ENCODE measurements at regions not wholly inside any gene's neighbourhood (a gene's known extent, or its start where the extent isn't known, plus 50 kb on each side); places are given as distances from the start of the nearest gene placed in this dataset.

- no peak for TF ChIP-seq CTCF (IDR thresholded peaks at IDR 0.05; ENCODE audit: low read depth, low read length)
- Histone ChIP-seq H3K4me3 (ENCODE audit: low read depth, low read length) (no peak overlapping the region), H3K27ac (ENCODE audit: low read depth, low read length) (no peak overlapping the region), H3K9me3 (ENCODE audit: control insufficient read depth, insufficient read depth, low read length) (no peaks in the 10 kb centered on the region), H3K27me3 (ENCODE audit: control insufficient read depth, insufficient read depth, low read length) (no peaks in the 10 kb centered on the region)
- POLR2A ChIA-PET: no interaction called here
- no peak for DNase-seq (ENCODE audit: low read depth, low spot score)
- CTCF ChIA-PET: no interaction called here
These were observed 94.2 kb upstream of the DNAJC10 start for GRCh38 chr2:182621810-182622209.

- Histone ChIP-seq H3K4me3 (ENCODE audit: low read depth, low read length) (no peak overlapping the region), H3K27me3 (ENCODE audit: control insufficient read depth, insufficient read depth, low read length) (no peaks in the 10 kb centered on the region), H3K9me3 (ENCODE audit: control insufficient read depth, insufficient read depth, low read length) (no peaks in the 10 kb centered on the region), H3K27ac (ENCODE audit: low read depth, low read length) (no peak overlapping the region)
- TF ChIP-seq CTCF (IDR thresholded peaks at IDR 0.05; ENCODE audit: low read depth, low read length): no peak
- ChIA-PET CTCF (no interaction called here), POLR2A (no interaction called here)
- DNase-seq (ENCODE audit: low read depth, low spot score): no peak
These were observed 93.8 kb upstream of the DNAJC10 start for GRCh38 chr2:182622231-182622630.

- Histone ChIP-seq H3K9me3 (ENCODE audit: control insufficient read depth, insufficient read depth, low read length) (no peaks in the 10 kb centered on the region), H3K27ac (ENCODE audit: low read depth, low read length) (no peak overlapping the region), H3K27me3 (ENCODE audit: control insufficient read depth, insufficient read depth, low read length) (no peaks in the 10 kb centered on the region), H3K4me3 (ENCODE audit: low read depth, low read length) (no peak overlapping the region)
- no peak for TF ChIP-seq CTCF (IDR thresholded peaks at IDR 0.05; ENCODE audit: low read depth, low read length)
- CTCF ChIA-PET: no interaction called here
- POLR2A ChIA-PET: no interaction called here
- no peak for DNase-seq (ENCODE audit: low read depth, low spot score)
These were observed 90.2 kb upstream of the DNAJC10 start for GRCh38 chr2:182625814-182626213.

- H3K9me3 ChIP-seq (ENCODE audit: control insufficient read depth, insufficient read depth, low read length): no peaks in the 10 kb centered on the region
- POLR2A ChIA-PET: no interaction called here
- no peak for DNase-seq (ENCODE audit: low read depth, low spot score)
- no peaks in the 10 kb centered on the region for H3K27me3 ChIP-seq (ENCODE audit: control insufficient read depth, insufficient read depth, low read length)
- H3K4me3 ChIP-seq (ENCODE audit: low read depth, low read length): no peak overlapping the region
- TF ChIP-seq CTCF (IDR thresholded peaks at IDR 0.05; ENCODE audit: low read depth, low read length): no peak
- CTCF ChIA-PET: no interaction called here
- H3K27ac ChIP-seq (ENCODE audit: low read depth, low read length): no peak overlapping the region
These were observed 87.1 kb upstream of the DNAJC10 start for GRCh38 chr2:182628916-182629315.

GRCh38 chr2:182630207-182630606 lies 85.8 kb upstream of the DNAJC10 start:
- ChIA-PET POLR2A (interaction anchor here (0.7 kb wide), 1 partner anchor 311 kb away, joined by 5 read pairs; no protein-coding TSS in a partner anchor), CTCF (no interaction called here)
- no peak for TF ChIP-seq CTCF (IDR thresholded peaks at IDR 0.05; ENCODE audit: low read depth, low read length)
- H3K4me3 ChIP-seq (ENCODE audit: low read depth, low read length): no peak overlapping the region
- no peak overlapping the region for H3K27ac ChIP-seq (ENCODE audit: low read depth, low read length)
- no peaks in the 10 kb centered on the region for H3K9me3 ChIP-seq (ENCODE audit: control insufficient read depth, insufficient read depth, low read length)
- no peak for DNase-seq (ENCODE audit: low read depth, low spot score)
- H3K27me3 ChIP-seq (ENCODE audit: control insufficient read depth, insufficient read depth, low read length): no peaks in the 10 kb centered on the region

Data from AG04450 (cell line).